IMR-90 (cell line): ENCODE measurements at regions not wholly inside any gene's neighbourhood (a gene's known extent, or its start where the extent isn't known, plus 50 kb on each side); places are given as distances from the start of the nearest gene placed in this dataset.

Experiments
- ATAC-seq: fragments of 200-7000 bp; cut with Tn5 transposase; 2 replicates; pipeline ENCODE4 v1.9.1; 2020; ENCODE audit warnings: low read depth, mild to moderate bottlenecking, moderate library complexity
- BruUV-seq: library from RNA; stranded (reverse); fragments of 400-500 nt; replicated peaks from 2 replicates; lab custom pipeline; 2021; lab: Mats Ljungman, UMichigan
- CTCF ChIA-PET: fragments of 300-600 bp; formaldehyde crosslinking; extraction: SDS; loops from one replicate; lab custom pipeline; 2021; ENCODE audit warnings: antibody characterized with exemption; lab: Yijun Ruan, JAX
- POLR2A ChIA-PET: fragments of 300-600 bp; sonication (Branson Sonifier 250); formaldehyde crosslinking; loops from one replicate; lab custom pipeline; 2022; ENCODE audit warnings: antibody characterized with exemption; ENCODE audit not compliant: unreplicated experiment; lab: Charles Lee
- DNase-seq: peaks from one replicate; pipeline ENCODE4 v3.0.0; 2013
- H2AFZ ChIP-seq: replicated peaks from 2 replicates; pipeline ENCODE3; 2013; ENCODE audit warnings: low read length, mild to moderate bottlenecking; ENCODE audit not compliant: poor library complexity
- H2AK5ac ChIP-seq: 2 replicates; pipeline ENCODE4 v1.6.1; 2013; ENCODE audit warnings: low read depth, low read length, inconsistent platforms
- H2AK9ac ChIP-seq: replicated peaks from 2 replicates; pipeline ENCODE3; 2013; ENCODE audit warnings: mild to moderate bottlenecking, low read depth, low read length, moderate library complexity; ENCODE audit not compliant: poor library complexity
- H2BK120ac ChIP-seq: 2 replicates; pipeline ENCODE4 v1.6.1; 2013; ENCODE audit warnings: low read depth, low read length, inconsistent platforms
- H2BK15ac ChIP-seq: 3 replicates; pipeline ENCODE4 v1.6.1; 2013; ENCODE audit warnings: low read depth, low read length, inconsistent platforms
- H2BK20ac ChIP-seq: 2 replicates; pipeline ENCODE4 v1.6.1; 2013; ENCODE audit warnings: low read depth, mild to moderate bottlenecking, inconsistent platforms, low read length, moderate library complexity
- H2BK5ac ChIP-seq: 2 replicates; pipeline ENCODE4 v1.6.1; 2013; ENCODE audit warnings: mild to moderate bottlenecking, low read depth, low read length, inconsistent platforms; ENCODE audit not compliant: poor library complexity, severe bottlenecking
- H3K14ac ChIP-seq: replicated peaks from 2 replicates; pipeline ENCODE4 v1.6.1; 2013; ENCODE audit warnings: low read depth, low read length, inconsistent platforms
- H3K18ac ChIP-seq: 2 replicates; pipeline ENCODE4 v1.6.1; 2013; ENCODE audit warnings: low read depth, low read length, control low read depth
- H3K23ac ChIP-seq: 2 replicates; pipeline ENCODE4 v1.6.1; 2013; ENCODE audit warnings: low read depth, low read length, inconsistent platforms
- H3K27ac ChIP-seq: 2 replicates; pipeline ENCODE4 v1.5.1; 2013; ENCODE audit warnings: mild to moderate bottlenecking, control low read depth, low read length; ENCODE audit not compliant: insufficient read depth
- H3K27me3 ChIP-seq: 2 replicates; pipeline ENCODE4 v1.6.1; 2013; ENCODE audit warnings: low read length; ENCODE audit not compliant: control insufficient read depth, insufficient read depth
- H3K36me3 ChIP-seq: 2 replicates; pipeline ENCODE4 v1.6.1; 2013; ENCODE audit warnings: low read length, mixed read lengths; ENCODE audit not compliant: control insufficient read depth, insufficient read depth
- H3K4ac ChIP-seq: 2 replicates; pipeline ENCODE4 v1.6.1; 2013; ENCODE audit warnings: low read depth, low read length, inconsistent platforms
- H3K4me1 ChIP-seq: 2 replicates; pipeline ENCODE4 v1.6.1; 2013; ENCODE audit warnings: low read length, mixed read lengths; ENCODE audit not compliant: control insufficient read depth, insufficient read depth
- H3K4me2 ChIP-seq: 2 replicates; pipeline ENCODE4 v1.6.1; 2013; ENCODE audit warnings: low read depth, mild to moderate bottlenecking, control low read depth, low read length, moderate library complexity
- H3K4me3 ChIP-seq: 2 replicates; pipeline ENCODE4 v1.5.1; 2013; ENCODE audit warnings: low read depth, mild to moderate bottlenecking, control low read depth, low read length, moderate library complexity; ENCODE audit not compliant: insufficient read depth
- H3K56ac ChIP-seq: 2 replicates; pipeline ENCODE4 v1.6.1; 2013; ENCODE audit warnings: low read length, inconsistent platforms; ENCODE audit not compliant: insufficient read depth; ENCODE audit errors: extremely low read depth
- H3K79me1 ChIP-seq, 2 experiments: 2 replicates each; pipeline ENCODE4 v1.6.1; 2013; ENCODE audit warnings: low read length in 2 of 2, inconsistent platforms in 1 of 2, low read depth in 1 of 2
- H3K9ac ChIP-seq: 2 replicates; pipeline ENCODE4 v1.6.1; 2013; ENCODE audit warnings: low read depth, low read length, control low read depth
- H3K9me1 ChIP-seq: 2 replicates; pipeline ENCODE4 v1.6.1; 2013; ENCODE audit warnings: low read length, inconsistent platforms; ENCODE audit not compliant: insufficient read depth
- H3K9me3 ChIP-seq: 2 replicates; pipeline ENCODE4 v1.6.1; 2013; ENCODE audit warnings: low read length; ENCODE audit not compliant: control insufficient read depth, insufficient read depth
- H4K20me1 ChIP-seq: 2 replicates; pipeline ENCODE4 v1.6.1; 2013; ENCODE audit warnings: low read length, inconsistent platforms; ENCODE audit not compliant: insufficient read depth
- H4K5ac ChIP-seq: 2 replicates; pipeline ENCODE4 v1.6.1; 2013; ENCODE audit warnings: mild to moderate bottlenecking, low read depth, low read length, control low read depth
- H4K8ac ChIP-seq, 2 experiments: 2 replicates each; pipeline ENCODE4 v1.6.1; 2013; ENCODE audit warnings: low read depth in 2 of 2, low read length in 2 of 2, control low read depth in 1 of 2, inconsistent platforms in 1 of 2
- H4K91ac ChIP-seq: 2 replicates; pipeline ENCODE4 v1.6.1; 2013; ENCODE audit warnings: low read depth, low read length, inconsistent platforms; ENCODE audit not compliant: insufficient read depth
- CEBPB ChIP-seq: IDR thresholded peaks from 2 replicates; pipeline ENCODE4 v1.6.1; 2012; ENCODE audit warnings: low read depth, low read length, improper control_type of control experiment
- CTCF ChIP-seq: conservative IDR thresholded peaks from 2 replicates; pipeline ENCODE4 v1.5.1; 2012; ENCODE audit warnings: mild to moderate bottlenecking, low read depth, low read length, improper control_type of control experiment
- ELK1 ChIP-seq: fragments of 150-350 bp; IDR thresholded peaks from 2 replicates; pipeline ENCODE4 v1.6.1; 2016; ENCODE audit warnings: low read depth, mild to moderate bottlenecking, low read length, moderate library complexity, borderline replicate concordance
- NFE2L2 ChIP-seq: fragments of 150-350 bp; IDR thresholded peaks from 2 replicates; pipeline ENCODE4 v1.6.1; 2016; ENCODE audit warnings: low read depth, mild to moderate bottlenecking, low read length
- RCOR1 ChIP-seq: IDR thresholded peaks from 2 replicates; pipeline ENCODE4 v1.6.1; 2012; ENCODE audit warnings: mild to moderate bottlenecking, low read length, improper control_type of control experiment; ENCODE audit not compliant: insufficient replicate concordance
- WGBS, 2 experiments: methylation state at CpG; one replicate each; pipeline versions ENCODE4 v1.1.5 to v1.1.7; 2013; ENCODE audit warnings: missing lambda C conversion rate in 2 of 2; ENCODE audit not compliant: insufficient read length in 1 of 2; ENCODE audit errors: extremely low coverage in 2 of 2; 5-methylcytosine and 5-hydroxymethylcytosine counted together
- dilution Hi-C: fragments of 300-500 bp; cut with HindIII; formaldehyde crosslinking; loops from one replicate; pipeline ENCODE4 v1.14.3; 2018; ENCODE audit warnings: low sequenced_read_pairs; ENCODE audit not compliant: unreplicated experiment
- in situ Hi-C: fragments of 300-500 bp; cut with MboI; formaldehyde crosslinking; loops from 3 replicates; pipeline ENCODE4 v1.14.3; 2019; ENCODE audit warnings: low sequenced_read_pairs, inconsistent platforms, mixed read lengths
- intact Hi-C: fragments of 100-400 bp; cut with micrococcal nuclease; formaldehyde crosslinking; loops from 2 replicates; pipeline ENCODE4 v1.10.0; 2022

GRCh38 chr17:12547831-12548230 lies 117.9 kb upstream of the MYOCD start:
- in situ Hi-C loops (loop anchor here (5.0 to 10.0 kb wide), 2 partner anchors 119 to 293 kb away; partner anchors contain the start of gene MYOCD), intact Hi-C loops (loop anchor here (2.0 to 5.0 kb wide), 2 partner anchors 366 to 455 kb away; no protein-coding TSS in a partner anchor), dilution Hi-C loops (no loop called here)
- H3K27ac ChIP-seq: no peak overlapping the region
- 0 out of 2 replicates have a peak overlapping the region, but pooled peaks have one; percentile 32 for H4K5ac ChIP-seq
- H3K14ac ChIP-seq: no peak overlapping the region
- ChIA-PET POLR2A (no interaction called here), CTCF (interaction anchor here (1.0 to 1.6 kb wide), 2 partner anchors 11 to 119 kb away, joined by 3 to 9 read pairs; no protein-coding TSS in a partner anchor)
- H3K9me1 ChIP-seq: 0 out of 2 replicates have a peak, but pooled peaks cover 2% of the 10 kb centered on the region
- no peaks in the 10 kb centered on the region for H3K9me3 ChIP-seq
- no peak overlapping the region for H3K4me2 ChIP-seq
- H4K8ac ChIP-seq: peak overlapping the region in 1 of 2 experiments; percentile 30; a peak in 1 of 4 replicates
- peak overlapping the region; percentile 1 for H2BK5ac ChIP-seq
- BruUV-seq: no TSS peak
- peak overlapping the region; percentile 24 for H2AFZ ChIP-seq
- H2AK9ac ChIP-seq: no peak overlapping the region
- no peaks in the 10 kb centered on the region for H3K27me3 ChIP-seq
- no peaks in the 10 kb centered on the region for H3K36me3 ChIP-seq
- H3K9ac ChIP-seq: no peak overlapping the region
- no peak overlapping the region for H3K4me3 ChIP-seq
- no peaks in the 10 kb centered on the region for H4K20me1 ChIP-seq
- H2AK5ac ChIP-seq: peak overlapping the region; percentile 54
- TF ChIP-seq NFE2L2 (no peak), ELK1 (no peak), CEBPB (no peak), RCOR1 (no peak), CTCF (no peak)
- H3K23ac ChIP-seq: no peak overlapping the region
- no peak for ATAC-seq
- H2BK15ac ChIP-seq: peak overlapping the region; percentile 72; the same call in 2 of the 3 replicates
- peak overlapping the region; percentile 66 for H4K91ac ChIP-seq
- peaks cover 4% of the 10 kb centered on the region; the same call in 1 of the 2 replicates for H3K4me1 ChIP-seq
- H3K18ac ChIP-seq: peak overlapping the region; percentile 72; the same call in 1 of the 2 replicates
- no CpG with 5 or more reads among the region's 5 CpGs for WGBS, 2 experiments
- no peak overlapping the region for H3K56ac ChIP-seq
- DNase-seq: no peak
- H2BK120ac ChIP-seq: peak overlapping the region; percentile 87
- H3K4ac ChIP-seq: peak overlapping the region; percentile 38
- H2BK20ac ChIP-seq: peak overlapping the region; percentile 90
- 0 out of 4 replicates have a peak, but pooled peaks cover 0 to 4% of the 10 kb centered on the region in 2 experiments for H3K79me1 ChIP-seq
